Loucy (cell line): ENCODE measurements at regions not wholly inside any gene's neighbourhood (a gene's known extent, or its start where the extent isn't known, plus 50 kb on each side); places are given as distances from the start of the nearest gene placed in this dataset.

Experiments used
- H2AFZ ChIP-seq: fragments of 200-600 bp; sonication (generic); 2 replicates; pipeline ENCODE4 v1.6.0; 2016; ENCODE audit warnings: antibody characterized with exemption, mild to moderate bottlenecking, low read length, moderate library complexity
- H3F3A ChIP-seq: fragments of 200-600 bp; 2 replicates; pipeline ENCODE4 v1.6.0; 2016; ENCODE audit warnings: antibody characterized with exemption, low read depth, mild to moderate bottlenecking
- H3K27me3 ChIP-seq: fragments of 200-600 bp; sonication (generic); 2 replicates; pipeline ENCODE4 v1.6.1; 2014; ENCODE audit warnings: low read length, mild to moderate bottlenecking; ENCODE audit not compliant: insufficient read depth, poor library complexity, severe bottlenecking
- H3K36me3 ChIP-seq: fragments of 200-600 bp; sonication (generic); 2 replicates; pipeline ENCODE4 v1.6.1; 2016; ENCODE audit warnings: low read length; ENCODE audit not compliant: insufficient read depth
- H3K4me1 ChIP-seq: fragments of 200-600 bp; sonication (generic); 2 replicates; pipeline ENCODE4 v1.5.1; 2014; ENCODE audit warnings: low read length, mild to moderate bottlenecking; ENCODE audit not compliant: insufficient read depth, poor library complexity, severe bottlenecking
- H3K4me2 ChIP-seq: fragments of 200-600 bp; sonication (generic); 2 replicates; pipeline ENCODE4 v1.6.0; 2014; ENCODE audit warnings: antibody characterized with exemption, low read length, low read depth, mild to moderate bottlenecking; ENCODE audit not compliant: poor library complexity, severe bottlenecking
- H3K4me3 ChIP-seq: fragments of 200-600 bp; sonication (generic); 2 replicates; pipeline ENCODE4 v1.5.1; 2014; ENCODE audit warnings: low read length, mild to moderate bottlenecking, mixed read lengths; ENCODE audit not compliant: poor library complexity, severe bottlenecking
- H3K79me2 ChIP-seq: fragments of 200-600 bp; sonication (generic); 2 replicates; pipeline ENCODE4 v1.6.1; 2014; ENCODE audit warnings: low read length; ENCODE audit not compliant: insufficient read depth
- H3K9ac ChIP-seq: fragments of 200-600 bp; sonication (generic); 2 replicates; pipeline ENCODE4 v1.6.0; 2014; ENCODE audit warnings: mild to moderate bottlenecking, low read depth, low read length, moderate library complexity; ENCODE audit not compliant: poor library complexity, severe bottlenecking
- H3K9me2 ChIP-seq: fragments of 200-600 bp; sonication (generic); replicated peaks from 2 replicates; pipeline ENCODE4 v1.6.1; 2016; ENCODE audit warnings: low read depth, low read length, mixed read lengths
- H3K9me3 ChIP-seq: fragments of 200-600 bp; sonication (generic); 2 replicates; pipeline ENCODE4 v1.6.1; 2014; ENCODE audit warnings: mild to moderate bottlenecking, antibody characterized with exemption, low read length, low read depth; ENCODE audit not compliant: insufficient read depth
- H4K20me1 ChIP-seq: fragments of 200-600 bp; sonication (generic); 2 replicates; pipeline ENCODE4 v1.6.0; 2014; ENCODE audit warnings: antibody characterized with exemption, low read length, mild to moderate bottlenecking; ENCODE audit not compliant: insufficient read depth, poor library complexity, severe bottlenecking
- CTCF ChIP-seq: fragments of 200-600 bp; sonication (generic); conservative IDR thresholded peaks from 2 replicates; pipeline ENCODE4 v1.5.1; 2014; ENCODE audit warnings: mild to moderate bottlenecking, antibody characterized with exemption, low read length
- EZH2phosphoT487 ChIP-seq: fragments of 200-600 bp; IDR thresholded peaks from 2 replicates; pipeline ENCODE4 v1.6.1; 2018; ENCODE audit warnings: antibody characterized with exemption, mild to moderate bottlenecking, moderate library complexity, borderline replicate concordance

- no peak overlapping the region for H2AFZ ChIP-seq
- no peaks in the 10 kb centered on the region for H3F3A ChIP-seq
- no peak overlapping the region for H3K9ac ChIP-seq
- H3K4me1 ChIP-seq: no peaks in the 10 kb centered on the region
- H3K27me3 ChIP-seq: no peaks in the 10 kb centered on the region
- no peaks in the 10 kb centered on the region for H3K36me3 ChIP-seq
- no peak overlapping the region for H3K4me2 ChIP-seq
- H3K9me2 ChIP-seq: no peaks in the 10 kb centered on the region
- TF ChIP-seq EZH2phosphoT487: no peak
- no peak for TF ChIP-seq CTCF
- no peaks in the 10 kb centered on the region for H3K79me2 ChIP-seq
- H3K4me3 ChIP-seq: no peak overlapping the region
- no peaks in the 10 kb centered on the region for H4K20me1 ChIP-seq
- H3K9me3 ChIP-seq: peaks cover 4% of the 10 kb centered on the region; the same call in 1 of the 2 replicates
These were observed 53.3 kb upstream of the SYN3 start for GRCh38 chr22:33111491-33111890.

GRCh38 chr22:33110562-33111163 lies 52.5 kb upstream of the SYN3 start:
- Histone ChIP-seq H3K9me3 (peaks cover 4% of the 10 kb centered on the region; the same call in 1 of the 2 replicates), H3F3A (no peaks in the 10 kb centered on the region), H4K20me1 (no peaks in the 10 kb centered on the region), H3K4me3 (no peak overlapping the region), H3K27me3 (no peaks in the 10 kb centered on the region), H3K9ac (no peak overlapping the region), H3K36me3 (no peaks in the 10 kb centered on the region), H3K9me2 (no peaks in the 10 kb centered on the region), H3K4me1 (no peaks in the 10 kb centered on the region), H3K79me2 (no peaks in the 10 kb centered on the region), H3K4me2 (no peak overlapping the region), H2AFZ (no peak overlapping the region)
- no peak for TF ChIP-seq EZH2phosphoT487
- no peak for TF ChIP-seq CTCF

- H3K4me2 ChIP-seq: no peak overlapping the region
- no peaks in the 10 kb centered on the region for H3K27me3 ChIP-seq
- H3K4me1 ChIP-seq: no peaks in the 10 kb centered on the region
- H3K9ac ChIP-seq: no peak overlapping the region
- no peaks in the 10 kb centered on the region for H4K20me1 ChIP-seq
- no peaks in the 10 kb centered on the region for H3K9me2 ChIP-seq
- H2AFZ ChIP-seq: no peak overlapping the region
- no peaks in the 10 kb centered on the region for H3K79me2 ChIP-seq
- H3K9me3 ChIP-seq: peaks cover 3% of the 10 kb centered on the region; the same call in 1 of the 2 replicates
- no peaks in the 10 kb centered on the region for H3F3A ChIP-seq
- TF ChIP-seq EZH2phosphoT487 (no peak), CTCF (no peak)
- no peak overlapping the region for H3K4me3 ChIP-seq
- H3K36me3 ChIP-seq: no peaks in the 10 kb centered on the region
These were observed 51.6 kb upstream of the SYN3 start for GRCh38 chr22:33109514-33110430.
